Mesenchymal stem cell (in vitro differentiated cells and primary cell): ENCODE measurements at regions not wholly inside any gene's neighbourhood (a gene's known extent, or its start where the extent isn't known, plus 50 kb on each side); places are given as distances from the start of the nearest gene placed in this dataset.
"Not testable (repeated sequence)": the region's sequence is repeated elsewhere in the genome, so short reads cannot be mapped to it uniquely, and the experiment has no call there.

Experiments
- DNase-seq: peaks from one replicate; pipeline ENCODE4 v3.0.0-alpha.2; 2013
- H2AFZ ChIP-seq: one replicate; pipeline ENCODE4 v1.6.1; 2013; ENCODE audit warnings: low read depth, mild to moderate bottlenecking, control low read depth, inconsistent platforms, low read length, moderate library complexity
- H2AK5ac ChIP-seq: 2 replicates; pipeline ENCODE4 v1.6.1; 2013; ENCODE audit warnings: low read length, moderate library complexity, mild to moderate bottlenecking, inconsistent platforms; ENCODE audit not compliant: severe bottlenecking
- H2BK120ac ChIP-seq: one replicate; pipeline ENCODE4 v1.6.1; 2013; ENCODE audit warnings: low read depth, mild to moderate bottlenecking, inconsistent platforms, low read length, moderate library complexity
- H2BK12ac ChIP-seq, 2 experiments: one replicate each; pipeline ENCODE4 v1.6.1; 2013; ENCODE audit warnings: inconsistent platforms in 2 of 2, low read length in 2 of 2, mild to moderate bottlenecking in 2 of 2, moderate library complexity in 2 of 2, control low read depth in 1 of 2
- H2BK15ac ChIP-seq: one replicate; pipeline ENCODE4 v1.6.1; 2013; ENCODE audit warnings: mild to moderate bottlenecking, low read depth, inconsistent platforms; ENCODE audit not compliant: poor library complexity, severe bottlenecking
- H2BK5ac ChIP-seq: 2 replicates; pipeline ENCODE4 v1.6.1; 2013; ENCODE audit warnings: low read depth, mild to moderate bottlenecking, low read length, control low read depth, inconsistent platforms; ENCODE audit not compliant: poor library complexity, severe bottlenecking
- H3K14ac ChIP-seq, 2 experiments: one replicate each; pipeline ENCODE4 v1.6.1; 2013; ENCODE audit warnings: inconsistent platforms in 2 of 2, low read length in 2 of 2, control low read depth in 1 of 2, mild to moderate bottlenecking in 1 of 2, moderate library complexity in 1 of 2
- H3K18ac ChIP-seq, 2 experiments: one replicate each; pipeline ENCODE4 v1.6.1; 2013; ENCODE audit warnings: inconsistent platforms in 2 of 2, low read length in 2 of 2, control low read depth in 1 of 2, low read depth in 1 of 2, mild to moderate bottlenecking in 1 of 2
- H3K23ac ChIP-seq, 2 experiments: one replicate each; pipeline ENCODE4 v1.6.1; 2013; ENCODE audit warnings: inconsistent platforms in 2 of 2, low read length in 2 of 2, mild to moderate bottlenecking in 2 of 2, moderate library complexity in 2 of 2, control low read depth in 1 of 2
- H3K27ac ChIP-seq: 2 replicates; pipeline ENCODE4 v1.5.1; 2013; ENCODE audit warnings: mild to moderate bottlenecking, moderate library complexity, low read length, control low read depth, inconsistent platforms; ENCODE audit not compliant: poor library complexity, severe bottlenecking
- H3K27me3 ChIP-seq, 2 experiments: 2 replicates each; pipeline versions ENCODE4 v1.6.1 to v1.7.0; 2013; ENCODE audit warnings: low read length in 2 of 2, mild to moderate bottlenecking in 2 of 2, moderate library complexity in 2 of 2, control low read depth in 1 of 2, inconsistent platforms in 1 of 2; ENCODE audit not compliant: control insufficient read depth in 1 of 2, insufficient read depth in 1 of 2
- H3K36me3 ChIP-seq, 2 experiments: 2 replicates each; pipeline versions ENCODE4 v1.6.1 to v1.7.0; 2013; ENCODE audit warnings: low read length in 2 of 2, control low read depth in 1 of 2, inconsistent platforms in 1 of 2, low read depth in 1 of 2, mild to moderate bottlenecking in 1 of 2; ENCODE audit not compliant: insufficient read depth in 2 of 2, control insufficient read depth in 1 of 2
- H3K4ac ChIP-seq, 2 experiments: one replicate each; pipeline ENCODE4 v1.6.1; 2013; ENCODE audit warnings: inconsistent platforms in 2 of 2, low read length in 2 of 2, mild to moderate bottlenecking in 2 of 2, moderate library complexity in 2 of 2, control low read depth in 1 of 2, low read depth in 1 of 2
- H3K4me1 ChIP-seq: 2 replicates; pipeline ENCODE4 v1.6.1; 2013; ENCODE audit warnings: low read depth, low read length, control low read depth; ENCODE audit not compliant: control insufficient read depth, insufficient read depth
- H3K4me2 ChIP-seq: 2 replicates; pipeline ENCODE4 v1.6.1; 2013; ENCODE audit warnings: low read length, mild to moderate bottlenecking, inconsistent platforms; ENCODE audit not compliant: poor library complexity, severe bottlenecking
- H3K4me3 ChIP-seq, 2 experiments: 2 replicates each; pipeline versions ENCODE4 v1.5.1 to v1.7.0; 2013; ENCODE audit warnings: low read length in 2 of 2, mild to moderate bottlenecking in 2 of 2, control low read depth in 1 of 2, low read depth in 1 of 2; ENCODE audit not compliant: insufficient read depth in 1 of 2
- H3K79me1 ChIP-seq: replicated peaks from 2 replicates; pipeline ENCODE4 v1.6.1; 2013; ENCODE audit warnings: mild to moderate bottlenecking, control low read depth, low read length, inconsistent platforms; ENCODE audit not compliant: poor library complexity, severe bottlenecking
- H3K9ac ChIP-seq: 2 replicates; pipeline ENCODE4 v1.7.0; 2013; ENCODE audit warnings: mild to moderate bottlenecking, low read length, moderate library complexity
- H3K9me3 ChIP-seq: 2 replicates; pipeline ENCODE4 v1.7.0; 2013; ENCODE audit warnings: mild to moderate bottlenecking, low read length; ENCODE audit not compliant: control insufficient read depth
- H4K8ac ChIP-seq: one replicate; pipeline ENCODE4 v1.6.1; 2013; ENCODE audit warnings: inconsistent platforms, mild to moderate bottlenecking, low read length, moderate library complexity
- H4K91ac ChIP-seq: one replicate; pipeline ENCODE4 v1.6.1; 2013; ENCODE audit warnings: mild to moderate bottlenecking, low read length, inconsistent platforms
- WGBS: methylation state at CpG from one replicate; pipeline ENCODE4 v1.1.7; 2013; ENCODE audit warnings: mixed read lengths; 5-methylcytosine and 5-hydroxymethylcytosine counted together

DNA sequence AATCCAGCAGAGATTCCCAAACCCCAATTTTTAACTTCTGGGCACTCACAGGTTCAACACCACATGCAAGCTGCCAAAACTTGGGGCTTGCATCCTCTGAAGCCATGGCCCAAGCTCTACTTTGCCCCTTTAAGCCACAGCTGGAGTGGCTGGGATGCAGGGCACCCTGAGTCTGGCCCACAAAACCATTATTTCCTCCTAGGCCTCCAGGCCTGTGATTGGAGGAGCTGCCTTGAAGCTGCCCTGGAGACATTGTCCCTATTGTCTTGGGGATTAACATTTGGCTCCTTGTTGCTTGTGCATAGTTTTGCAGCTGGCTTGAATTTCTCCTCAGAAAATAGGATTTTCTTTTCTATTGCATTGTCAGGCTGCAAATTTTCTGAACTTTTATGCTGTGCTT, 109.8 kb upstream of the RPRM start:
- H4K91ac ChIP-seq: no peak overlapping the region
- H3K9me3 ChIP-seq: peaks cover 32% of the 10 kb centered on the region
- H3K18ac ChIP-seq: no peak overlapping the region
- no peaks in the 10 kb centered on the region for H3K79me1 ChIP-seq
- H3K4me2 ChIP-seq: no peak overlapping the region
- H3K4ac ChIP-seq: no peak overlapping the region
- no peak overlapping the region for H2BK120ac ChIP-seq
- no peak overlapping the region for H3K23ac ChIP-seq
- no peaks in the 10 kb centered on the region for H3K36me3 ChIP-seq
- H3K27ac ChIP-seq: no peak overlapping the region
- H3K14ac ChIP-seq: no peak overlapping the region
- no peak overlapping the region for H2BK15ac ChIP-seq
- H3K4me1 ChIP-seq: no peaks in the 10 kb centered on the region
- H3K4me3 ChIP-seq: no peak overlapping the region
- H2BK12ac ChIP-seq: no peak overlapping the region
- H3K27me3 ChIP-seq: no peaks in the 10 kb centered on the region
- H3K9ac ChIP-seq: no peak overlapping the region
- no peak overlapping the region for H2BK5ac ChIP-seq
- H2AK5ac ChIP-seq: no peak overlapping the region
- no peak overlapping the region for H2AFZ ChIP-seq
- DNase-seq: no peak
- H4K8ac ChIP-seq: no peak overlapping the region

GRCh38 chr2:153589586-153589985, 111.0 kb upstream of the RPRM start:
- Histone ChIP-seq H3K18ac (no peak overlapping the region), H3K14ac (no peak overlapping the region), H3K4me3 (no peak overlapping the region), H2BK120ac (no peak overlapping the region), H2BK15ac (no peak overlapping the region), H3K27me3 (no peaks in the 10 kb centered on the region), H3K23ac (no peak overlapping the region), H2AK5ac (no peak overlapping the region), H3K4me2 (no peak overlapping the region), H3K79me1 (no peaks in the 10 kb centered on the region), H3K36me3 (no peaks in the 10 kb centered on the region), H4K8ac (no peak overlapping the region), H4K91ac (no peak overlapping the region), H2BK5ac (no peak overlapping the region), H3K4ac (no peak overlapping the region), H2BK12ac (no peak overlapping the region), H3K4me1 (no peaks in the 10 kb centered on the region), H3K9me3 (peaks cover 29% of the 10 kb centered on the region), H3K27ac (no peak overlapping the region), H3K9ac (no peak overlapping the region), H2AFZ (no peak overlapping the region)
- DNase-seq: no peak
- 93% methylated on average over 3 of the region's 3 CpGs for WGBS

DNA sequence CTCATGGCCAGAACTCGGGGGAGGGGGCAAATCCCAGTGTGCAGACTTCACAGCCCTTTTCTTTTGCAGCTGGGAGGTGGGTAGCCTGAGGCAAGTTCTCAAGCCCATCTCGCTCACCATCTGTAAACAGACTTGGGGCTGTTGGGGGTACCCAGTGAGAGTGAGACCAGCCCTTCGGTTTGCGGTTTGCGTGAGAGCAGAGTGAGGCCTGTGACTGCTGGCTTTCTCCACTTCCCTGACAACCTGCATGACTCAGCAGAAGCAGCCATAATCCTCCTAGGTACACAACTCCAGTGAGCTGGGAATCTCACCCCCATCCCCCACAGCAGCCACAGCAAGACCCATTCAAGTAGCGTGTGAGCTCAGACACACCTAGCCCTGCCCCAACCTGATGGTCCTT, 114.5 kb upstream of the RPRM start:
- not testable (repeated sequence) for H2BK5ac ChIP-seq, H2BK12ac ChIP-seq, H2BK120ac ChIP-seq, H3K27ac ChIP-seq, DNase-seq, H3K4me3 ChIP-seq, H3K18ac ChIP-seq, H3K4ac ChIP-seq, H4K8ac ChIP-seq, H3K23ac ChIP-seq, H3K27me3 ChIP-seq, H2BK15ac ChIP-seq, H3K4me1 ChIP-seq, H3K79me1 ChIP-seq, H3K14ac ChIP-seq, H4K91ac ChIP-seq, H3K4me2 ChIP-seq, H2AFZ ChIP-seq, H3K9ac ChIP-seq, H3K36me3 ChIP-seq, H2AK5ac ChIP-seq
- peaks cover 15% of the 10 kb centered on the region for H3K9me3 ChIP-seq
- WGBS: 83% methylated on average over 6 of the region's 6 CpGs

DNA sequence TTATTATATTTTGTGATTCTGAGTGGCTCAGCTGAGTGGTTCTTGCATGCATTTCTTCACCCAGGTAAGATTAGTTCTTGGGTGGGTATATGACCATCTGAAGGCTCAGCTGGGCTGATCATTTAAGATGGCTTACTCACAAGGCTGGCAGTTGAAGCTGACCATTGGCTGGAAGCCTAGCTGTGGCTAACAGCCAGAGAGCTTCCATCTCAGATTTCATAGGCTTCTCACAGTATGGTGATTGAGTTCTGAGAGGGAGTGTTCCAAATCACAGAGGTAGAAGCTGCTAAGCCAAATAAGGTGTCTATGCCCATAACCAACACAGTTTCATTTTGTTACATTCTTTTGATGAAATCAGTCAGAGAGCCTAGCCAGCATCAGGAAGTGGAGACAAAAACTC, 117.4 kb upstream of the RPRM start:
- H2AFZ ChIP-seq: no peak overlapping the region
- H3K23ac ChIP-seq: no peak overlapping the region
- no peak overlapping the region for H3K14ac ChIP-seq
- H3K27me3 ChIP-seq: no peaks in the 10 kb centered on the region
- no peaks in the 10 kb centered on the region for H3K79me1 ChIP-seq
- no peak overlapping the region for H4K91ac ChIP-seq
- H3K4me2 ChIP-seq: no peak overlapping the region
- no peaks in the 10 kb centered on the region for H3K4me1 ChIP-seq
- no peak overlapping the region for H3K4me3 ChIP-seq
- peaks cover 8% of the 10 kb centered on the region for H3K9me3 ChIP-seq
- no peak overlapping the region for H2AK5ac ChIP-seq
- no peak for DNase-seq
- no peak overlapping the region for H2BK12ac ChIP-seq
- H3K9ac ChIP-seq: no peak overlapping the region
- H4K8ac ChIP-seq: no peak overlapping the region
- no peak overlapping the region for H3K27ac ChIP-seq
- H2BK15ac ChIP-seq: no peak overlapping the region
- H3K18ac ChIP-seq: no peak overlapping the region
- H2BK120ac ChIP-seq: no peak overlapping the region
- no peak overlapping the region for H2BK5ac ChIP-seq
- H3K36me3 ChIP-seq: no peaks in the 10 kb centered on the region
- H3K4ac ChIP-seq: no peak overlapping the region
